NCI-H446 treated with DMSO at 0.1 percent for 48 hours (cell line): ENCODE measurements at regions not wholly inside any gene's neighbourhood (a gene's known extent, or its start where the extent isn't known, plus 50 kb on each side); places are given as distances from the start of the nearest gene placed in this dataset.
"Not testable (repeated sequence)": the region's sequence is repeated elsewhere in the genome, so short reads cannot be mapped to it uniquely, and the experiment has no call there.

ENCODE experiments used
- DNase-seq: peaks from one replicate; lab custom pipeline; 2025; lab: John Stamatoyannopoulos, UW

GRCh38 chr1:232164078-232164963 is 465.6 kb downstream of the SIPA1L2 start:
- DNase-seq, result no peak

GRCh38 chr1:232163533-232163932 is 466.4 kb downstream of the SIPA1L2 start:
- DNase-seq, result no peak

DNA sequence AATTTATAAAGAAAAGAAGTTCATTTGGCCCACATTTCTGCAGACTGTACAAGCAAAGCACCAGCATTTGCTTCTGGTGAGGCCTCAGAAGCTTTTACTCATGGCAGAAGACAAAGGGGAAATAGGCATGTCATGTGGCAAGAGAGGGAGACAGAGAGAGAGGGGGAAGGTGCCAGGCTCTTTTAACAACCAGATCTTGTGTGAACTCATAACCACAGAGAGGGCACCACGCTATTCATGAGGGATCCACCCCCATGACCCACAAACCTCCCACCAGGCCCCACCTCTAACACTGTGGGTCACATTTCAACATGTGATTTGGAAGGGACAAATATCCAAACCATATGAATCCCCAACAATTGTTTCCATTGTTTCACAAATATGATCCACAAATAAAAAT is 467.9 kb downstream of the SIPA1L2 start:
- no peak for DNase-seq

DNA sequence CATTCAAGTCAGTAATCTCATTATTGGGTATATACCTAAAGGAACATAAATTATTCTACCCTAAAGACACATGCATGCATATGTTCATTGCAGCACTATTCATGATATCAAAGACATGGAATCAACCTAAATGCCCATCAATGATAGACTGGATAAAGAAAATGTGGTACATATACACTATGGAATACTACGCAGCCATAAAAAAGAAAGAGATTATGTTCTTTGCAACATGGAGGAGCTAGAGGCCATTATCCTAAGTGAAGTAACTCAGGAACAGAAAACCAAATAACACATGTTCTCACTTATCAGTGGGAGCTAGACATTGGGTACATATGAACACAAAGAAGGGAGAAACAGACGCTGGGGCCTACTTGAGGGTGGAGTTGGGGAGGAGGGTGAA is 471.4 kb downstream of the SIPA1L2 start:
- DNase-seq, result not testable (repeated sequence)

GRCh38 chr1:232156070-232156469 is 473.9 kb downstream of the SIPA1L2 start:
- not testable (repeated sequence) for DNase-seq

- no peak for DNase-seq
Measured at GRCh38 chr1:232153652-232154051, 476.3 kb downstream of the SIPA1L2 start.

DNA sequence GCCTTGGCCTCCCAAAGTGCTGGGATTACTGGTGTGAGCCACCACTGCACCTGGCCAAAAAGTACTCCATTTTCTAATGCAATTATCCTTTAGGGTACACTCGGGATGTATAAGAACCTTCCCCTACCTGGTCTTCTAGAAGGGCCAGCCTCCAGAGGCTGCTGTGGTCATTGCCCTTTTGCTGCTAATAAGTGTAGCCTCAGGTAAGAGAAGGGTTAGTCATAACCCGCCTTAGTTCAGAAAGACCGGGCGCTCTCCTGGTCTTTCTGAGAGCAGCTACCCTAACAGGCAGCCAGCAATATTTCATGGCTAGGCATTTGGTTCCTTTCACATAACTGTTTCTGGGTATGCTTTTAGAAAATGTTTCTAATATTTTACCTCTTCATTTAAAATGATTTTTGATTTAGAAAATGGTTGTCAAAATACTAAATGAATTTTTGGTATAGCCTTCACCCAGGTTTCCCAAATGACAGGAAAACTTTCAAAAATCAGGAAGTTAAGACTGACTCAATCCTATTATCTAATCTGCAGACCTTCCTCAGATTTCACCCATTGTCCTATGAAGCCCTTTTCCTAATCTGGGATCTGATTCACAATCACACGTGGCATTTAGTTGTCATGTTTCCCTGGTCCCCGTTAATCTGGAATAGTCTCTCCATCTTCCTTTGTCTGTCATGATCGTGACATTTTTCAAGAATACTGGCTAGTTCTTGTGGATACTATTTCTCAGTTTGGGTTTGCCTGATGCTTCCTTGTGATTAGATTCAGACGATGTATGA is 479.0 kb downstream of the SIPA1L2 start:
- DNase-seq, result no peak

- DNase-seq, result no peak
Measured at GRCh38 chr1:232149287-232150201, 480.4 kb downstream of the SIPA1L2 start.

DNA sequence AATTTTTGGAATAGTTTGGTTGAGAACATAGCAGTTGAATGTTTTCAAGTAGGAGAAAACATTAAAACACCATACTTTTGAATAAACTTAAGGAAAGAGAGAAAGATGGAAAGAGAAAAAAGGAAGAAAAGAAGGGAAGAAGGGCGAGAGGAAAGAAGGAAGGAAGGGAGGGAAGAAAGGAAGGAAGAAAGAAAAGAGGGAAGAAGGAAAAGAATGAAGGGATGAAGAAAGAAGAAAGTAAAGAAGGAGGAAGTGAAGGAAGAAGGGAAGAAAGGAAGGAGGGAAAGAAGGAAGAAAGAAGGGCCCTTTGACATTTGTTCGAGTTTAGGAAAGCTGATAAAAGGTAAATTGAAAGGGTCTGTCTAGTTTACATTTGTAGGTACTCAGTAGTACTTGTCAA is 482.7 kb downstream of the SIPA1L2 start:
- no peak for DNase-seq

- no peak for DNase-seq
Measured at GRCh38 chr1:232146514-232146913, 483.4 kb downstream of the SIPA1L2 start.

DNA sequence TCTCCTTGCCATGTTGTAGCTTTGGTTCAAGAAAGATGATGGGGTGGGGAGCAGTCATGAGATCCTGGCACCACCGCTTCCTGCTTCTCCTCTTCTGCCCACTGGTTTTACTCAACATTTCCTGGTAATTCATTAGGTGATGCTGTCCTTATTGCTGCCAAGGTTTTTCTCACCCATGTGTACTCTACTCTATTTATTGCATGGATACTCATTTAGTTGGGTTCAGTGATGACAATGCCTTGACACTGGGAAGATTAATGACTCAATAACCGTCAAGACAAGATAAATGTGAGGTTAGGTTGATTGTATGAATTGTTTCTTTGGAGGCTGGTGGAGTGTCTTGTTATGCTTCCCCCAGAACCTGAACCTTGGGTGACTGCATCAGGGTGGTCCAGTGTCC is 484.2 kb downstream of the SIPA1L2 start:
- DNase-seq, result peak; percentile 39

DNA sequence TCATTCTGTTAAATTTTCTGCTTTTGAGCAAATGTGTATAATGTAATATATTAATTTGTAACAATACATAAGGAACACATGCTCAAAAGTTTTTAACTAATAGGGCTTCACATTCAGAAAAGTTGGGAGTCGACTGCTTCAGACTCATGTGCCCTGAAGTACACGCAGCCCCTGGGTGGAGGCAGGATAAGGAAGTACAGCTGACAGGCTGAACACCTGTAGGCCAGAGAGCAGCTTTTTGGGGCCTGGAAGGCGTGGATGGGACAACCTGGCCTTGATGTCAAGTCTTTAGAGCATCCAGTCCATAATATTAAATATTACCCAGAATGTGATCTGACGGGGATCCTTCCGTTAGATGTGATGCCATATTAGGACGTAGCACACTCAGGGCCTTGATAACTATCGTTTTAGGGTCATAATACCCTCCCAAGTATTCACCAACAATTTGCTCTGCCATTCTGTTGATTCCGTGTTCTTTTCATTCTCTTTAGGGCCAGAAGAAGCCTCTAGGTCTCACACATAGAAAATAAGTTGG is 485.2 kb downstream of the SIPA1L2 start:
- DNase-seq, result no peak

DNA sequence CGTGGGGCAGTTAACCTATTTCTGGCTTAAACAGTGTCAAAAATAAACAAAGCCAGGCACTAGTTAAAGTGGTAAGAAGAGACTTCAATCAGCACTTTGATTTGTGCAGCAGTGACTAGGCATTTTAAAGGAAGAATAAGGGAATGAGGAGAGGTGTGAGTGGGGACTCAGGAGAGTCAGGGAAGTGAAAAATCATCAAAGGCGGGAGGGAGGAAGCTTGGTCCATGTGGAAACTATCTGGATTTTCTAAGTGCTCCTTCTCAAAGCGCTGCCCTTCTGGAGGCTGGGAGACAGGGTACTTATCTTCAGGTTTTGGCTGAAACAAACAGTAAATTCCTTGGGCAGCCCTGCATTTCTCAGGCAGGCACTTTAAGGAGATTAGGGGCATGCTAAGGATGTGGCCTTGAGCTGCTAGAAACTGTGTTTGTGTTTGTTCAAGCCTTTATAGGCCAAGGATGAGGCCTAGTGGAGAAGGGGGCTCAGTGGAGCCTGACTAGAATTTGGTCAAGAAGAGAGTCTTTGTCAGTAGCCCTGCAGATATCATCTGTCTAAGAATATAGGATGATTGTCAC is 486.5 kb downstream of the SIPA1L2 start:
- no peak for DNase-seq

DNA sequence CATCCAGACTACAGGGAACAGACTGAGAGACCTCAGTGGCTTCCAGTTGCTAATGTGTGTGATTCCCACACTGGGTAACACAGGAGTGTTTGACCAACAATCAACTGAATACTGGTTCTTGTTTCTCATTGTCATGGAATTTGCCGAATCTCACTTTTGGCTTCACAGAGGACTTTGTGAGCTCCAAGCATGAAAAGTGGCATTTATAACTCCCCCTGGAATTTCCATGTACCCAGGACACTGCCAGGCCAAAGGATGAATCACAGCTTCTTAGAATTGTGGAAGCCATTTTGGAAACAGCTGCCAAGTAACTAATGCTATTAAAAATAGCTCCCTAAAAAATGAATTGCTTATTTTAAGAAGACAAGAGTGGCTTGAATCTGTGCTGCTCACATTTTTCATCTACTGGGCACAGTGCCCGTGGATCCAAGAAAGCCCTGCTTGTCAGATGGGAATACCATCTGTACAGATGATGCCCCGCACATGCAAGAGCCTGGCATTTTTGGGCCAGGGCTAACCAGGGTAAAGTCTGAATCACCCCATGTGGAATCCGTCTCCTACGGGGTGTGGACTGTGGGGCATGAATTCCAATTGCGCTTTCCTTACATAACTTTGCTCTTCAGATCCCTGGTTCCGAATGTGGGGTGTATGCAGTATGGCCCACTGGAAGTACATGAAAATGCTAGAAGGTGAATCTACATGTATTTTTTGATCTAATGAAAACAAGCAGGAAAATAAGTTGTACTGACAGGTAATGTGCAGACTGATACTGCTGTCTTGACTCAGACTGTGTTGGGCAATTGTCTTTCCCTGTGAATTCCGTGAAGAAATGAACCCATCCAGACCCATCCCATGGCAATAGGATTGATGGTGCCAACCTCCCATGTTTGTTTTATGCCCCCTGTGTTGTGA is 487.3 kb downstream of the SIPA1L2 start:
- peak; percentile 93 for DNase-seq

GRCh38 chr1:232141167-232141448 is 488.8 kb downstream of the SIPA1L2 start:
- DNase-seq, result not testable (repeated sequence)

- no peak for DNase-seq
Measured at GRCh38 chr1:232140419-232141166, 489.3 kb downstream of the SIPA1L2 start.

- DNase-seq, result no peak
Measured at GRCh38 chr1:232139444-232139843, 490.5 kb downstream of the SIPA1L2 start.

DNA sequence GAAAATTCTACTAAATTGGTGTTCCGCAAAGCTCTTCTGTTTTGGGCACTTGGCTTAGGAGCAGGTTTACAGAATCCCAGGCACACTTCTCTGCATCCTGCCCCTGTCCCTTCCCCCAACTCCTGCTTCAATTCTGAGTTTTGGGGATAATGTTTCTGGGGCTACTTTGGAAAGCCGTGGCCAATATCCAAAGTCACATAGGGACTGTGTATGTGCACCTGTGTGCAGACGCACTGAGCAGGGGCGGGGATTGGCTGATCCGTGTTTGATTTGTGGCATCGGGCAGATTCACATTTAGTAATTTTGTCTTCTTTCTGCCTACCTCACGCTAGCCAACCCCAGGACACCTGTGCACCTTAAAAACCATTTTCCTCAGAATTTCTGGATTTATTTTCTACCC is 491.9 kb downstream of the SIPA1L2 start:
- DNase-seq, result no peak

- no peak for DNase-seq
Measured at GRCh38 chr1:232137066-232137465, 492.9 kb downstream of the SIPA1L2 start.

DNA sequence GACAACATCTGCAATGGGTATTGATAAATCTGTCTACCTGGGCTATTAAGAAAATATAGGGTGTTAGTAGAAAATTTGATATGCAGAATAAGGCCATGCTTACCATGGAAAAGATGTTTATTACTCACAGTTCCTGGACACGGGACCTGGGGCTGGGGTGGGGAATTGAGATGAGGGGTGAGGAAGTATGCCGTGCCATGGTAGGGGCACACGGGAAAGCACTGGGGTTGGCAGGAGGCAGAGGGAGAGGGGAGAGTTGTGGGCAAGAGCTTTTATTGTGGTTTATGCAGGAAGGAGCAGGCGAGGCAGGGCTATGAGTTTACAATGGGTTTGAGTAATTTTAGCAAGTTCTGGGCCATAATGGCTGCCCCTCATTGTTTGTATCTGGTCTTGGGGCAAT is 493.8 kb downstream of the SIPA1L2 start:
- no peak for DNase-seq
